Thymus (tissue), 11 donors: ENCODE measurements at regions not wholly inside any gene's neighbourhood (a gene's known extent, or its start where the extent isn't known, plus 50 kb on each side); places are given as distances from the start of the nearest gene placed in this dataset.
"Not testable (repeated sequence)": the region's sequence is repeated elsewhere in the genome, so short reads cannot be mapped to it uniquely, and the experiment has no call there.

ENCODE experiments used
- DNase-seq, 9 donors: peaks; one replicate each; pipeline ENCODE4 v3.0.0-alpha.2; 2013; ENCODE audit warnings: low spot score in 9 of 9, low read depth in 6 of 9, missing footprints in 1 of 9
- H3K27ac ChIP-seq, 2 donors: one replicate each; pipeline ENCODE4 v1.5.1; 2013; ENCODE audit warnings: control low read depth in 1 of 2, low read depth in 1 of 2, low read length in 1 of 2, mild to moderate bottlenecking in 1 of 2, moderate library complexity in 1 of 2
- H3K27me3 ChIP-seq, 2 donors: one replicate each; pipeline ENCODE4 v1.5.1; 2013; ENCODE audit warnings: low read length in 1 of 2; ENCODE audit not compliant: control insufficient read depth in 2 of 2, insufficient read depth in 1 of 2
- H3K36me3 ChIP-seq, 2 donors: one replicate each; pipeline ENCODE4 v1.5.1; 2013; ENCODE audit warnings: low read length in 1 of 2, mild to moderate bottlenecking in 1 of 2, moderate library complexity in 1 of 2; ENCODE audit not compliant: control insufficient read depth in 2 of 2, insufficient read depth in 2 of 2
- H3K4me1 ChIP-seq, 2 donors: one replicate each; pipeline ENCODE4 v1.5.1; 2013; ENCODE audit warnings: low read length in 2 of 2; ENCODE audit not compliant: control insufficient read depth in 2 of 2, insufficient read depth in 2 of 2
- H3K4me3 ChIP-seq, 2 donors: one replicate each; pipeline ENCODE4 v1.5.1; 2013; ENCODE audit warnings: low read length in 2 of 2, control low read depth in 1 of 2, mild to moderate bottlenecking in 1 of 2
- H3K9me3 ChIP-seq, 2 donors: one replicate each; pipeline ENCODE4 v1.5.1; 2013; ENCODE audit warnings: low read length in 1 of 2, mild to moderate bottlenecking in 1 of 2; ENCODE audit not compliant: control insufficient read depth in 2 of 2, insufficient read depth in 1 of 2
- WGBS: extraction: QIAGEN DNeasy Blood & Tissue Kit; methylation state at CpG from one replicate; pipeline ENCODE4 v1.1.7; 2013; 5-methylcytosine and 5-hydroxymethylcytosine counted together
- donor health status: healthy.

DNA sequence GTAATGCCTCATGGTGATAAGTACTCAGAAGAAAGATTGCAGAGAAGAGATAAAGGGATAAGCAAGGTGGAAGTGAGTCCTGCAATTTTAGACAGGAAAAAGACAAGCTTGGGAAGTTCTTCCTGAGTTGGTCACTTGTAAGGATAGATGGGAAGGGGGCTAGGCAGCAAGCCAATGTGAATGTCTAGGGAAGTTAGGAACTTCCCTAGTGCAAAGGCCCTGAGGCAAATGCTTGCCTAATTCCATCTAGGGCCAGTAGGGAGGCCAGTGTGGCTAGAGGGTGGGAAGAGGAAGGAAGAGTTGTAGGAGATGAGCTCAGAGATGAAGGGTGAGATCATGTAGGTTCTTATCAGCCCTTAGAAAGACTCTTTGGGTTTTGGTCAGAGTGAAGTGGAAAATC lies 206.6 kb downstream of the MAT2B start:
- H3K27ac ChIP-seq = no peak overlapping the region
- DNase-seq = no peak
- no peaks in the 10 kb centered on the region for H3K36me3 ChIP-seq

DNA sequence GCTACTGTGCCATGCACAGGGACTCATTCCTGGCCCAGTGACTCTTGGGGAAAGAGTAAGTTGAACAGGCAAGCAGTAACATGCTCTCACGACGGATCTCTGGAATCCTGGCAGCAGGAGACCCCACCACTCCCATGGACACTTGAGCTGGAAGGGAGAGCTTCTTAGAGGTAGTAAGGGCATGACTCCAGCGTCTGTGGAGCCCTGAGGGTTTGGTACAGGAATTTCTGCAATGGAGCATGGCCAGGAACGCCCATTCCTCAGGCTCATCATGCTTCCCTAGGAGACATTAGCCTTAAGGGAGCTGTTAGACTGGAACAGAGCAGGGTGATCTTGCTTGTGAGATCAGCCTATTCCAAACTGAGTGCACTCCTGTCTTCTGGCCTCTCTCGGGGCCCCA lies 212.9 kb downstream of the MAT2B start:
- WGBS = 82% methylated on average over 5 of the region's 5 CpGs

More for the DNA sequence above, 206.6 kb downstream of the MAT2B start:
- H3K4me1 ChIP-seq = no peaks in the 10 kb centered on the region
- no peaks in the 10 kb centered on the region for H3K27me3 ChIP-seq
- no peak overlapping the region for H3K4me3 ChIP-seq
- no peaks in the 10 kb centered on the region for H3K9me3 ChIP-seq

DNA sequence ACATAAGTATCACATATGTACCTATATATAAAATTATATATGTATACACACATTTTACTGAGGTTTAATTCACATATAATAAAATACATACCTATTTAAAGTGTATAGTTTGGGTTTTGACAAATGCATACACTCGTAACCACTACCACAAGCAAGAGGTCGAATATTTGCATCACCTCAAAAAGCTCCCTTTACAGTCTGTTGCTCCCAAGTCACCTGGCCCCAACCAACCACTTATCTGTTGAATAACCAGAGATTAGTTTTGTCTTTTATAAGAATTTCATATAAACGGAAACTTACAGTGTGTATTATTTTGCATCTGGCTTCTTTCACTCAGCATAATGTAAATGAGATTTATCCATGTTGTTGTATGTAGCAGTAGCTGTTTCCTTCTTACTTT lies 218.9 kb downstream of the MAT2B start:
- no peak overlapping the region for H3K27ac ChIP-seq
- no peak for DNase-seq
- no peaks in the 10 kb centered on the region for H3K9me3 ChIP-seq
- no peaks in the 10 kb centered on the region for H3K36me3 ChIP-seq
- no peak overlapping the region for H3K4me3 ChIP-seq
- 93% methylated on average over 3 of the region's 3 CpGs for WGBS
- no peaks in the 10 kb centered on the region for H3K27me3 ChIP-seq
- no peaks in the 10 kb centered on the region for H3K4me1 ChIP-seq

More for the DNA sequence above, 212.9 kb downstream of the MAT2B start:
- no peaks in the 10 kb centered on the region for H3K27me3 ChIP-seq
- DNase-seq = peak in 1 of 9 donors; percentile 8
- no peaks in the 10 kb centered on the region for H3K4me1 ChIP-seq
- H3K4me3 ChIP-seq = no peak overlapping the region
- no peaks in the 10 kb centered on the region for H3K36me3 ChIP-seq
- H3K9me3 ChIP-seq = no peaks in the 10 kb centered on the region
- no peak overlapping the region for H3K27ac ChIP-seq

DNA sequence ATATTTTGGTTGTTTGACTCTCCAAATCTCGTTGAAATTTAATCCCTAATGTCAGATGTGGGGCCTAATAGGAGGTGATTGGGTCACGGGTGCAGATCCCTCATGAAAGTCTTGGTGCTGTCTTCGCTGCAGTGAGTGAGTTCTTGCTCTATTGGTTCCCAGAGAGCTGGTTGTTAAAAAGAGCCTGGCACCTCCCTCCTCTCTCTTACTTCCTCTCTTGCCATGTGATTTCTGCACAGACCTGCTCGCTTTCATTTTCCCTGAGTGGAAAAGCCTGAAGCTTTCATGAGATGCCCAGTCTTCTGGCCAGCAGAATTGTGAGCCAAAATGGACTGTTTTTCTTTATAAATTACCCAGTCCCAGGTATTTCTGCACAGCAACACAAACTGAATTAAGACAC lies 221.6 kb downstream of the MAT2B start:
- H3K9me3 ChIP-seq = no peaks in the 10 kb centered on the region
- DNase-seq = no peak
- H3K4me3 ChIP-seq = no peak overlapping the region
- no peaks in the 10 kb centered on the region for H3K27me3 ChIP-seq
- H3K36me3 ChIP-seq = no peaks in the 10 kb centered on the region
- no peak overlapping the region for H3K27ac ChIP-seq
- no peaks in the 10 kb centered on the region for H3K4me1 ChIP-seq
- 77% methylated on average over 4 of the region's 4 CpGs for WGBS

DNA sequence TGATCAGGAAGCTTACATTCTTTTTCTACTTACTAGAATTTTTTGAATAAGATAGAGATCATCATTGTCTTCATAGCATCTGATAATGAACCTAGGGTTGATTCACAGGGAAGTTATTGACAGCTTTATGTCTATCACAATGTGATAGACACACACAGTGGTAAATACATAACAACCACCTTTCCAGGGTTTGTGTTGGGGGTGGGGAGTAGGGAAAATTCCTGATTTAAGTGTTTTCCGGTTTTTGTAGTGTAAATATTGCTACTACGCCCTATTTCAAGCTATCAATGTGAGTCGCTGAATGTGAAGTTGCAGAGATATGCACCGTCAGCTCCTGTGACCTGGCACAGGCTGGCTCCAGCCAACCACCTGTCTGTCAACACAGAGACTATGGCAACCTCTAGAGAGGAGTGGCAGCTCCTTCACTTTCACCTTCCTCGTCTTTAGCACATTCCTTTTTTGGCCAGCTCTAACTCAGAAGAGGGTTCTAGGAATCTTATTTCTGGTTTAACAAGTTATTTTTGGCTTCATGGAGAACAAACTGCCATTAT lies 224.9 kb downstream of the MAT2B start:
- 94% methylated on average over 5 of the region's 5 CpGs for WGBS

DNA sequence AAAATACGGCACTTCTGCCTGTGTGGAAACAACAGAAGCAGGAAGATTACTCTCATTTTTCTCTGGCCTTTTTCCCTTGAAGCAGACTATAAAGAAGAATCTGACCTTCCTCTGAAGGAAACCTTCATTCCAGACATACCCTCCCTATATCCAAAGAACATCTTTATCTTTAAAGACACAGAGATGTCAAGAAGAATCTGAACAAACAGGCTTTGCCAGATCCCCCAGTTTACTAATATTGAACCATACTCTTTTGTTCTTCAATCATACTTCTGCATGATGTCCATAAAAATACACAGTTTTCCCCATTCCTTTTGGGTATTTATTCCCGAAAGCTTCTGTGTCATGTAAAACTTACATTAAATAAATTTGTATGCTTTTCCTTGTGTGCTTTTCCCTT lies 225.8 kb downstream of the MAT2B start:
- H3K4me1 ChIP-seq = no peaks in the 10 kb centered on the region
- H3K27me3 ChIP-seq = no peaks in the 10 kb centered on the region
- no peak overlapping the region for H3K27ac ChIP-seq
- H3K4me3 ChIP-seq = no peak overlapping the region
- no peak for DNase-seq
- H3K36me3 ChIP-seq = no peaks in the 10 kb centered on the region
- 99% methylated on average over 2 of the region's 2 CpGs for WGBS
- no peaks in the 10 kb centered on the region for H3K9me3 ChIP-seq

More for the DNA sequence above, 224.9 kb downstream of the MAT2B start:
- Histone ChIP-seq H3K4me3 (no peak overlapping the region), H3K9me3 (no peaks in the 10 kb centered on the region), H3K4me1 (no peaks in the 10 kb centered on the region), H3K27me3 (no peaks in the 10 kb centered on the region), H3K36me3 (no peaks in the 10 kb centered on the region), H3K27ac (no peak overlapping the region)
- DNase-seq = no peak

DNA sequence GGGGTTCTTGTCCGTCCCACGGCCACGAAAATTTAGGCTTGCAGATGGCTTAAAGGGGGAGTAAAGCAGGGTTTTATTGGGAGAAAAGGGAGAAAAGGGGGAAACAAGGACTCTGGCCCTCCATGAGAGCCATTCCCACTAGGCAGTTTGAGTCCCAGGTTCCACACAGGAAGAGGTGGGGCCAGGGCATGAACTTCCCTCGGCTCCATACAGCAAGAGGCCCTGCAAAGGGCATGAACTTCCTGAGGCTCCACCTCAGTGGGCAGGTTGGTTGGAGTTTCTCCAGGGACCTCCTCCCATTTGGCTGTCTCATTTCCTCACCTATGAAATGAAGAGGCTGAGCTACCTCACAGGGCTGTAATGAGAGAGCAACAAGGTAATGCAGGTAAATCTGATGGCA lies 229.7 kb downstream of the MAT2B start:
- no peak overlapping the region for H3K27ac ChIP-seq
- no peaks in the 10 kb centered on the region for H3K4me1 ChIP-seq
- no peaks in the 10 kb centered on the region for H3K27me3 ChIP-seq
- H3K9me3 ChIP-seq = no peaks in the 10 kb centered on the region
- no peaks in the 10 kb centered on the region for H3K36me3 ChIP-seq
- DNase-seq = no peak
- 90% methylated on average over 4 of the region's 4 CpGs for WGBS
- H3K4me3 ChIP-seq = no peak overlapping the region

DNA sequence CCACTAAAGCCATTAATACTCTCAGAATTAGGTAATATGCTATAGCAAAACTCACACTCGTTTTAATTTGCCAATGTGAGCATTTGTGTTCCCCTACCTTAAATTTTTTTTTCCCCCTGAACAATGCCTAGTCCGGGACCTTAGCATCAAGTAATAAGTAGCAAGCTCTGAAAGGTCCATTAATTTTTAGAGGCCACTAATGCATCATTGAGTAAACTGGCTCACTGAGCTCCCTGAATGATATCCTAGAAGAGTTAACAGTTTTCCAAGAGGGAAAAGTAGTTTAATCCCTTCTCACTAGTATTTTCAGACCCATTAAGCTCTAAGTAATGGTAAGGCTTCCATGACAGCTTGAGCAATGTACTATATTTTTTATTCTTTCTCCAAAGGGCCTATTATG lies 242.2 kb downstream of the MAT2B start:
- Histone ChIP-seq H3K36me3 (no peaks in the 10 kb centered on the region), H3K4me1 (no peaks in the 10 kb centered on the region), H3K27me3 (no peaks in the 10 kb centered on the region), H3K27ac (no peak overlapping the region), H3K4me3 (no peak overlapping the region), H3K9me3 (no peaks in the 10 kb centered on the region)
- no peak for DNase-seq
- WGBS = 90% methylated on average over 2 of the region's 2 CpGs

DNA sequence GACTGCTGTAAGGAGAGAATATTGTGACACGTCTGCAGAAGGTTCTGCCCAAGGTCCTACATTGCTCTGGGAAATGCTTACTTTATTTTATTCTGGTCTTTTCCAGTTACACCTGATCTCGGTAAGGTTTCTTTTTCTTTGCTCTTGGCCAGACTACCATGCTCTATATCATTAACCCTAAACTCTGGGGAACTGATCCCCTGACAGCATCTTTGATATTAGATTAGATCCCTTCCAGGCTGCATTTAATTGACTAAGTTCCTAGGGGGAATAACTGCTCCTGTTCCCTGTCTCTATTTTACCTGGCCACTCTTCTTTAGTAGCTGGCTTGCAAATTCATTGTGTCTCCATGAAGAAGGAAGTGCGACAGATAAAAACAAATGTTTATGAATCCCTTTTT lies 243.5 kb downstream of the MAT2B start:
- WGBS = 93% methylated on average over 3 of the region's 3 CpGs

DNA sequence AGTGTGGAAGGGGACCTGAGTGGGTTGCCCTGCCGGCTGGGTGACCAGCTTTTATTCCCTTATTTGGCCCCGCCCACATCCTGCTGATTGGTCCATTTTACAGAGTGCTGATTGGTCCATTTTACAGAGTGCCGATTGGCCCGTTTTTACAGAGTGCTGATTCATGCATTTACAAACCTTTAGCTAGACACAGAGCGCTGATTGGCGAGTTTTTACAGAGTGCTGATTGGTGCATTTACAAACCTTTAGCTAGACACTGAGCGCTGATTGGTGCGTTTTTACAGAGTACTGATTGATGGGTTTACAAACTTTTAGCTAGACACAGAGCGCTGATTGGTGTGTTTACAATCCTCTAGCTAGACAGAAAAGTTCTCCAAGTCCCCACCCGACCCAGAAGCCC lies 245.0 kb downstream of the MAT2B start:
- not testable (repeated sequence) for H3K4me3 ChIP-seq, H3K4me1 ChIP-seq, H3K36me3 ChIP-seq, DNase-seq, H3K27me3 ChIP-seq, H3K27ac ChIP-seq, H3K9me3 ChIP-seq
- WGBS = 95% methylated on average over 10 of the region's 10 CpGs

More for the DNA sequence above, 243.5 kb downstream of the MAT2B start:
- no peak overlapping the region for H3K27ac ChIP-seq
- no peaks in the 10 kb centered on the region for H3K27me3 ChIP-seq
- DNase-seq = no peak
- no peaks in the 10 kb centered on the region for H3K4me1 ChIP-seq
- H3K4me3 ChIP-seq = no peak overlapping the region
- H3K36me3 ChIP-seq = no peaks in the 10 kb centered on the region
- H3K9me3 ChIP-seq = no peaks in the 10 kb centered on the region
